Stimulated activated memory B cell treated with anti-CD40 and anti-IgM and Interleukin-4, amounts not matched to agents 10 μg/mL and 1 μg/mL and 100 μg/mL, for 72 hours (primary cell): ENCODE measurements at regions not wholly inside any gene's neighbourhood (a gene's known extent, or its start where the extent isn't known, plus 50 kb on each side); places are given as distances from the start of the nearest gene placed in this dataset.
"Not testable (repeated sequence)": the region's sequence is repeated elsewhere in the genome, so short reads cannot be mapped to it uniquely, and the experiment has no call there.

Experiments used
- ATAC-seq: fragments of 150-1000 bp; cut with Tn5 transposase; 2 replicates; pipeline ENCODE4 v1.10.0; 2021
- H3K27ac Mint-ChIP-seq: one replicate; pipeline ENCODE4 v1.8.0; 2022; ENCODE audit warnings: mild to moderate bottlenecking, mixed read lengths
- H3K27me3 Mint-ChIP-seq: one replicate; pipeline ENCODE4 v1.8.0; 2022; ENCODE audit warnings: mixed read lengths
- H3K36me3 Mint-ChIP-seq: one replicate; pipeline ENCODE4 v1.8.0; 2022; ENCODE audit warnings: mixed read lengths
- H3K4me1 Mint-ChIP-seq: one replicate; pipeline ENCODE4 v1.8.0; 2022; ENCODE audit warnings: mixed read lengths
- H3K4me3 Mint-ChIP-seq: one replicate; pipeline ENCODE4 v1.8.0; 2022; ENCODE audit warnings: mild to moderate bottlenecking, moderate library complexity, mixed read lengths
- H3K9me3 Mint-ChIP-seq: one replicate; pipeline ENCODE4 v1.8.0; 2022; ENCODE audit warnings: mixed read lengths

DNA sequence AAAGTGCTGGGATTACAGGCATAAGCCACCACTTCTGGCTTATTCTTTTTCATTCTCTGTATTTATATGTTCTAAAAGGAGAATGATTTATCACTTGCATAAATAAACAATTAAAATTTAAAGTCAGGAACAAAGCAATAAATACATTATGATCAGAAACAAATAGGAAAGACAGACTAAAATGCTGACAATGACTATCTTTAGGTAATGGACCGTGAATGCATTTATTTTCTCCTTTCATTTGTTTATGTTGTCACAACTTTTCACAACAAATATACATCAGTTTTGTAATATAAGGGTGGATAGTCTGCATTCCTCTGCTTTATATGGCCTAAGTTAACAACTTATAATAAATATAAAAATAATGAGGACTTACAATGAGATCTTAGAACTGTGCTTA, 199.2 kb upstream of the EPHA4 start:
- Mint-ChIP-seq H3K36me3 (no peaks in the 10 kb centered on the region), H3K4me1 (no peaks in the 10 kb centered on the region), H3K27ac (no peak overlapping the region), H3K27me3 (no peaks in the 10 kb centered on the region), H3K4me3 (no peak overlapping the region), H3K9me3 (peaks cover 3% of the 10 kb centered on the region)
- no peak for ATAC-seq

DNA sequence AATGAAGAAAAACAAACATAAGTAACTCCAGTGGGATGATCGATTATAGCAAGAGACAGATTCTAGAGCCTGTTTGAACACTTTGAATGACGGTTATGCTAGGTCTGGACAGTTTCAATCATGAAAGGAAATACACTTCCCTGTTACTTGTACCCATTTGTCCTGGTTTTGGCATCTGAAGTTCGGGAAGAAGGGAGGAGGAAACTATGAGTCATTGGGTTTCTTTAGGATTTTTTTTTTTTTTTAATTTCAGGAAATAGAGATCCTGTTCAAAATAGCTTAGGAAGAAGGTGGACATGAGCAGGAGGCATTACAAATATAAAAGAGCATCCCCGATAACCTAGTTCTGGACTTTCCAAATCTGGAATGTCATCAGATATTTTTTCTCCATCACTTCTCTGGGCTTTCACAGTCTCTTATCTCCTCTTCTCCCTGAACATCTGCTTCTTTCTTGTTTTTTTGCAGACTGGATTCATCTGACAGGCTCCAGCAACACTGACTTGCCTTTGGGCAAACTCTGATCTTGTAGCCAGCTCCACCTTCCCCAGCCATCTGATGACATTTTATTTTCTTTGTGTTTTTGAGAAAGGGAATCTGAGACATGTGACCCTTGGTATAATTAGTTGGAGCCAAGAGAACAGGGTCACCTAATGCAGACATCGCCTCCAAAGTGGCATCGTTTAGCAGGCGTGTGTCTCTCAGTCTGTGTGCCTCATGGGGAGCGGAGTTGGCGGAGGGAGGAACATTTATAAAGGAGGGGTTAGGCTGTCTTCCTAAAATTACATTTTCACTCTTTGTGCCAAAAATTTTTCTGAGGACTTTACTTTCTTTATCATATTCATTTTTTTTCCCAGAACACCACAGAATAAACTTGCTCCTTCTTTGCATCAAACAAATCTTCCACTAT, 195.3 kb upstream of the EPHA4 start:
- H3K27me3 Mint-ChIP-seq: no peaks in the 10 kb centered on the region
- no peak overlapping the region for H3K27ac Mint-ChIP-seq
- no peak overlapping the region for H3K4me3 Mint-ChIP-seq
- H3K36me3 Mint-ChIP-seq: no peaks in the 10 kb centered on the region
- no peaks in the 10 kb centered on the region for H3K4me1 Mint-ChIP-seq
- no peak for ATAC-seq
- H3K9me3 Mint-ChIP-seq: peaks cover under 1% of the 10 kb centered on the region

DNA sequence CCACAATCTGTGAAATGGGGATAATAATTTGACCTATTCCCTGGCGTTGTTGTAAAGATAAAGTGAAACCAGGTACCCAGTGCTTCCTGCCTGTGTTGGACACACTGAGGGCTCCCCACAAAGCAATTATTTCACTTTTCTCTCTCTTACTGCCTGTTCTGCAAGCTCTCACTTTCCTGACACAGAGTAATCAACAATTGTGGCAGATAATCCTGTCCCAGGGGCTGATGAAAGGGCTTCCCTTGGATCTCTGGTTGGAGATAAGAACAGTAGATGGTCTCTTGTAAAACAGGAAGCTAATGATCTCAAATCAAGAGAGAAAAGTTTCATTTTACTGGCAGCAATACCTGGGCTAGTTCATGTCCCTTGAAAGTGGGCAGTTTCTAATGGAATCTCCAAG, 190.4 kb upstream of the EPHA4 start:
- no peak overlapping the region for H3K27ac Mint-ChIP-seq
- H3K4me1 Mint-ChIP-seq: no peaks in the 10 kb centered on the region
- H3K27me3 Mint-ChIP-seq: no peaks in the 10 kb centered on the region
- no peaks in the 10 kb centered on the region for H3K36me3 Mint-ChIP-seq
- no peak overlapping the region for H3K4me3 Mint-ChIP-seq
- no peak for ATAC-seq
- H3K9me3 Mint-ChIP-seq: peaks cover 7% of the 10 kb centered on the region

DNA sequence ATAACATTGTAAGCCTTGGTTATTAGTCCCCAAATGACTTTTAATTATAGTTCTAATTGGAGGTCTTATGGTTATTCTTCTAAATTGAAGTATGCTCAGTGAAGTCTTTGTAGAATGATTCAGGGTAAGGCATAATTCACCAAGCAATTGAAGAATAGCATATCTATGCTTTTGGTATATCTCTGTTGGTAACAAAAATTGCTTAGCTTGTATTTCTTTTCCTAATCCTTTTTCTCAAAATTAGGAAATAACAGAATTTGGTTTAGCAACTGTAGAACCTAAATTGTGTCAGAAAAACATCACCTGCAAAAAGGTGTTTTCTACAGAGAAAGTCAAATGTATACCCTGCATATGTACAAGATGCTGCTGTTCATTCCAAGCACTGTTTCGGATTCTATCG, 189.2 kb upstream of the EPHA4 start:
- Mint-ChIP-seq H3K9me3 (peaks cover 7% of the 10 kb centered on the region), H3K36me3 (no peaks in the 10 kb centered on the region), H3K4me1 (no peaks in the 10 kb centered on the region), H3K27me3 (no peaks in the 10 kb centered on the region), H3K27ac (no peak overlapping the region), H3K4me3 (no peak overlapping the region)
- no peak for ATAC-seq

DNA sequence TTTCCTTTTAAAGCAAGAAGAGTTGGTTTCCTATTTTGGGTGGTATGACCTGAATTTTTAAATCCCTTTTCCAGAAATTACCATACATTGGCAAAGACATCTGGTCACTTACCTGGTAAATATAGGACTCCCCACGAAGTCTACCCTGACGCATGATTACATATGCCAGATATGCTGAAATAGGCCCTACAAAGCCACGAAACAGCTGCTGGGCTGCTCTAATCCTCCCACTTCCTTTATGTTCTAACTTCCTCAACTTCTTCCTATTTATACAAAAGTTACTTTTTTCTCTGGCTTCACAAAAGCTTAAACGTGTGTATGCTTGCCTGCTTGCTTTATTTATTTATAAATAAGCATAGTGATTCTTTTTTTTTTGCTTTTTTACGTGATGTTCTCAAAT, 186.0 kb upstream of the EPHA4 start:
- Mint-ChIP-seq H3K27ac (no peak overlapping the region), H3K9me3 (peaks cover 7% of the 10 kb centered on the region), H3K4me1 (no peaks in the 10 kb centered on the region), H3K27me3 (no peaks in the 10 kb centered on the region), H3K4me3 (no peak overlapping the region), H3K36me3 (no peaks in the 10 kb centered on the region)
- ATAC-seq: no peak

DNA sequence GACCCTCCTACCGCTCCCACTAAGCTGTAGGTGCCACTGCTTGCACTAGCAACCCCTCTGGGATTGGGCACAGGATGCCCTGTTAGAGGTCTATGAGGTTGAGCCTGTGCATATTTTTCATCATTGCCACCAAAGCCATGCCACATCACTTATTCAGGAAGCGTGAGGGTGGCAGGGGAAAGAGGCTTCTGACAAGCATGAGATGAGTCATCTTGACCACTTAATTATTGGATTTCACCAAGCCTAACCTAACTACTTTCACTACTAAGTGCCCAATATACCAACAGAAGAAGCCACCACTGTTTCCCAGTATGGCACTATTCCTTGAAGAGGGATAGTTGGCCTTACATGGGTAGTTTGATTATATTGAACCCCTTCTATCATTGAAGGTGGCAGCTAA, 181.3 kb upstream of the EPHA4 start:
- H3K9me3 Mint-ChIP-seq: peaks cover under 1% of the 10 kb centered on the region
- no peak for ATAC-seq
- no peaks in the 10 kb centered on the region for H3K27me3 Mint-ChIP-seq
- H3K27ac Mint-ChIP-seq: no peak overlapping the region
- H3K4me1 Mint-ChIP-seq: no peaks in the 10 kb centered on the region
- no peak overlapping the region for H3K4me3 Mint-ChIP-seq
- no peaks in the 10 kb centered on the region for H3K36me3 Mint-ChIP-seq

DNA sequence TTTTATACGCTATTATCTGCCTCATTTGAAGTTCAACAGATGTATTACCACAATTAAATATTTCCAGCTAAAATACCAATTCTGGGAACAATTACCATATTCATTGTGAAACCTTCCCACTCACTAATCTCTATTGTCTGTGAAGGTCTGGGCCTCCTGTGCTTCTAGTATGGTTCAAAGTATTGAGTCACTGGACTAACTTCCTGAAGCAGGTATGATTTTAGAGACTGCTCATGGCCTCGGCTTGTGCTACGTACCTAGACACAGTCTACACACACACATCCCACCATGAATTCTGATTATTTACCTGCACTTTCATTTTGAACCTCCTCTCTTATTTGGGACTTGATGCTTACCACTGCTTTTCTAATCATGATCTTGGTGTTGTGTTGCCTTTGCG, 180.7 kb upstream of the EPHA4 start:
- no peak for ATAC-seq
- Mint-ChIP-seq H3K27me3 (no peaks in the 10 kb centered on the region), H3K9me3 (no peaks in the 10 kb centered on the region), H3K36me3 (no peaks in the 10 kb centered on the region), H3K4me3 (no peak overlapping the region), H3K4me1 (no peaks in the 10 kb centered on the region), H3K27ac (no peak overlapping the region)

DNA sequence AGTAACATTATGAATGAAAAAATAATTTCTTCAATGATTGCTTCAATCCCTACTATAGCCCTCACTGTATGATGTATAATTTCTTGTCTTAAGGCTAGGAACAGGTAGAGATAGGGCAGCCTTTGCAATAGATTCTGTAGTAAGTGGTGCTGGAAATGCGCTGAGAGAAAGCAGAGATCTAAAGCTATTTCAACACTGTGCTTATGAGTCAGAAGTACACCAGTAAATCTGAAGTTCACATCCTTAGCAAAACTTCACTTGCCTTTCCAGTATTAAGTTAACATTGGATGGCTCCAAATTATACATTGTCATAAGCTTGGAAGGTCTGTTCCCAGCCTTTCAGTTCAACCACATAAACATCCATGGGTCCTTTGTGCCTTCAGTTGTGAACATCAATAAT, 178.2 kb upstream of the EPHA4 start:
- no peaks in the 10 kb centered on the region for H3K27me3 Mint-ChIP-seq
- no peaks in the 10 kb centered on the region for H3K4me1 Mint-ChIP-seq
- H3K9me3 Mint-ChIP-seq: peaks cover 3% of the 10 kb centered on the region
- no peak for ATAC-seq
- H3K27ac Mint-ChIP-seq: no peak overlapping the region
- no peak overlapping the region for H3K4me3 Mint-ChIP-seq
- H3K36me3 Mint-ChIP-seq: no peaks in the 10 kb centered on the region

DNA sequence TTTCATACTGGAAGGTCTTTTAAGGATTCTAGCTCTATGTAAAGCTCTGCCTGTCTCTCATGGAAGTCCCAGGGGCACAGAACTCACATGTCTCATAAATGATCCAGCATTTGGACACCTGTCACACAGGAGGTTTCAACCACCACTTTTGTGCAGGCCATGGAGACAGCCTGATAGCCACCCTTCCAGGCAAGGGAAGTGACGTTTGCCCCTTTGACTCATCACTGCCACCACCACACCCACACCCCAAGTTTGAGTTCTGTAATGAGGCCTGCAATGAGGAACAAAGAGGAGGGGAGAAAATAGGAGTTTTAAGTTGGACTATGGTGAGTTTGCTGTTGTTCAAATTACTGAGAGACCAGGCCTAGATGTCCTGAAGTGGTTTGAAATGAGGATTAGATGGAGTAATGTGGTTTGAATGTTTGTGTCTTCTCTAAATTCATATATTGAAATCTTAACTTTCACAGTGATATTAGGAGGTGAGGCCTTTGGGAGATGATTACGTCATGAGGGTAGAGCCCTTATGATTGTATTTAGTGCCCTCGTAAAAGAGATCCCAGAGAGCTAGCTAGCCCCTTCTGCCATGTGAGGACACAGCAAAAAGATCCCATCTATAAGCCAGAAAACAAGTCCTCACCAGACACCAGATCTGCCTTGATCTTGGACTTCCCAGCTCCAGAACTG, 175.3 kb upstream of the EPHA4 start:
- H3K4me1 Mint-ChIP-seq: no peaks in the 10 kb centered on the region

DNA sequence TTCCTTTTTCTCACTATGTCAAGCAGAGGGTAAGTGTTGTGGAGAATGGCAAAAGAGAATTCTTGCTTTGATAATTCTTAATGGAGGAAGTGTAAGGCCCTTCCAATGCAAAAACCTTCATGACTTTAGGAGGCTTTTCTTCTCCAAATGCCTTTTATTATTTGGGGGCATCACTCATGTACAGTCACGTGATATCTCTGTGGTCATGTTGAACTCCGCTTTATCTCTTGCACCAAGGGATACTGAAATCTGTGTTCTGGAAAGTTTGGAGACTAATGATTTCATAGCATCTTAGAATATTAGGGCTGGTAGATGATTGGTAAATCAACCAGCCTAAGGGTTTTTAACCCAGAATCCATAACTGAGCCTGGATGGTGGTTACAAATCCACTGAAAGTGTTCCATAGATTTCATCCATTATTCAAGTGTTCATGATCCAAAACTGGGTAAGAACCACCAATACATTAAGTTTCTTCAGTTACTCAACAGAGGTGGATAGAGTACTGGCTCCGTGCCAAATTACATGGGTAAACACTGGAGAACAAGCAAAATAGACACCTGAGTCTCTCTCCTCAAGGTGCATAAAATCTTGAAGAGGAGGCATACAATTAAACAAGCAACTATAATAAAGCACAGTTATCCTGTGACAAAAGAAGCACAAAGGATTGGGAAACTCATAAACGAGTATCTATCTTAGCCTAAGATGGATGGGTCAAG, 169.6 kb upstream of the EPHA4 start:
- Mint-ChIP-seq H3K27ac (no peak overlapping the region), H3K36me3 (no peaks in the 10 kb centered on the region), H3K4me1 (no peaks in the 10 kb centered on the region), H3K9me3 (peaks cover 3% of the 10 kb centered on the region), H3K27me3 (no peaks in the 10 kb centered on the region), H3K4me3 (no peak overlapping the region)
- ATAC-seq: no peak

More for the DNA sequence above, 175.3 kb upstream of the EPHA4 start:
- H3K4me3 Mint-ChIP-seq: no peak overlapping the region
- ATAC-seq: no peak
- H3K27ac Mint-ChIP-seq: no peak overlapping the region
- H3K27me3 Mint-ChIP-seq: no peaks in the 10 kb centered on the region
- peaks cover 7% of the 10 kb centered on the region for H3K9me3 Mint-ChIP-seq
- H3K36me3 Mint-ChIP-seq: no peaks in the 10 kb centered on the region

DNA sequence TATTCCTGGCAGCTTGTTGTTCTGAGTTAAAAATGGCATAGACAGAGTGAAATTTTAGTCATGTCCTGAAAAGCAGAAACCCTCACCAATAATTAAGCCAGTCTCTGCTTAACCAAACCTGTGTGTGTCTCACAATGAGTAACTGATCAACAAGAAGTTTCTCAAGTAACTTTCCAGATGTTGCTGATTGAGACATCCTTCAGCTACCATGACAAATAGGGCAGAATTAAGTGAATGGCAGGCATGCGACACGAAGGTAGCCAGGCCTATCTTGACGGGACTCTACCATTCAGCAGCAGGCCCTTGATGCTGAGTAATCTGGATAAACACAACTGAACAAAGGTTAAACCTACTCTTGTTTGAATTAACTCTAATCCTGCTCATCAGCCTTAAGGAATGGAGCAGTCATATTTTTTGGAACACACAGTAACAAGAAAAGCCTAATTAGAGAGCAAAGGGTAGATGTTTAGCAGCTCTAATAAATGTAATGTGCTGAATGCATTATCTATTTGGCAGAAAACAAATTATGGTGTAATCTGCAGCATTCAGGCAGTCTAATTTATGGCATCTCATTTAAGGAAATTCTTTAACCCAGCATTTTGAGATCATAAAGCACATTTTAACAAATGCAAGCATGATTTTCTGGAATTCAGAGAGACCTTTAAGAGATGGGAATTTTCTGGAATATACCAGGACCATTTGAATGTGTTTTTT, 159.5 kb upstream of the EPHA4 start:
- no peak overlapping the region for H3K4me3 Mint-ChIP-seq
- H3K27ac Mint-ChIP-seq: no peak overlapping the region
- no peaks in the 10 kb centered on the region for H3K27me3 Mint-ChIP-seq
- no peaks in the 10 kb centered on the region for H3K36me3 Mint-ChIP-seq
- H3K9me3 Mint-ChIP-seq: peaks cover 5% of the 10 kb centered on the region
- H3K4me1 Mint-ChIP-seq: no peaks in the 10 kb centered on the region
- no peak for ATAC-seq

DNA sequence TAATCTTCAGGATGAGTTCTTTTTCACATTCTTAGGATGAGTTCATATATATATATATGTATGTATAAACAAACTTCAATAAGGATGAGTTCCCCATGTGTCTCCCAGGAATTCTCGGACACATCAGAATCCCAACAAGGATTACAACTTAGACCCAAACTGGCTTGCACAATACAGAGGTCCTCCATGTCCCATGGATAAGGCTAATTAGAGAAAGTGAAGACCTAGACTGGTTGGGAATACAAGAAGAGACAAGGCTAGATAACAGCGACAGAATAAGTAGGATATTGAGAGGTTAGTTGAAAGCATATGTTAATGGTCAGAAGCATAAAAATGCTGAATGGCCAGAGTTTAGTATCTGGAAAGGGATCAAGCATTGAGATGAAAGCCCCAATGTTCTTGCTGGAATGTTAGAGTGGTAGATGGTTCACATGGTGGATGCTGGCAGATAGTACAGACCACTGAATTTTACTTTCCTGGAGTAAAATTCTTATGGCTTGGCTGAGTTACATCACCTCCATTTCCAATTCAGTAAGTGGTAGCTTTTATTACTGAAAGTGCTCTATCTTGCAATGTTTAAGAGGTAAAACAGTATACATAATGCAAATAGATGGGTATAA, 154.9 kb upstream of the EPHA4 start:
- H3K27me3 Mint-ChIP-seq: peaks cover 7% of the 10 kb centered on the region
- H3K4me3 Mint-ChIP-seq: no peak overlapping the region
- H3K27ac Mint-ChIP-seq: no peak overlapping the region
- no peaks in the 10 kb centered on the region for H3K36me3 Mint-ChIP-seq
- no peaks in the 10 kb centered on the region for H3K4me1 Mint-ChIP-seq
- H3K9me3 Mint-ChIP-seq: peaks cover 17% of the 10 kb centered on the region
- no peak for ATAC-seq

DNA sequence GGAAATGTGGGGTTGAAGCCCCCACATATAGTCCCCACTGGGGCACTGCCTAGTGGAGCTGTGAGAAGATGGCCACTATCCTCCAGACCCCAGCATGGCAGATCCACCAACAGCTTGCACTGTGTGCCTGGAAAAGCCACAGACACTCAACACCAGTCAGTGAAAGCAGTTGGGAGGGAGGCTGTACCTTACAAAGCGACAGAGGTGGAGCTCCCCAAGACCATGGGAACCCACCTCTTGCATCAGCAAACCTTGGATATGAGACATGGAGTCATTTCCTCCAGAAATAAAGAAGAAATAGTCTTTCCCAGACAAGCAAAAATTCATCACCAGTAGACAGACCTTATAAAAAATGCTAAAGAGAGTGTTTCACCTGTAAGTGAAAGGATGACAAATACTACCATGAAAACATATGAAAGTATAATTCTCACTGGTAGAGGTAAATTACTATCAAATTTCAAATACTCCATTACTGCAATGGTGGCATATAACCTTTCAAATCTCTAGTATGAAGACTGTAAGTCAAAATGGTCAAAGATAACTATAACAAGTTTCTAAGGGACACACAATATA, 152.6 kb upstream of the EPHA4 start:
- no peak for ATAC-seq
- Mint-ChIP-seq H3K27ac (no peak overlapping the region), H3K9me3 (peaks cover 19% of the 10 kb centered on the region), H3K4me1 (no peaks in the 10 kb centered on the region), H3K36me3 (no peaks in the 10 kb centered on the region), H3K4me3 (no peak overlapping the region), H3K27me3 (peaks cover 7% of the 10 kb centered on the region)

DNA sequence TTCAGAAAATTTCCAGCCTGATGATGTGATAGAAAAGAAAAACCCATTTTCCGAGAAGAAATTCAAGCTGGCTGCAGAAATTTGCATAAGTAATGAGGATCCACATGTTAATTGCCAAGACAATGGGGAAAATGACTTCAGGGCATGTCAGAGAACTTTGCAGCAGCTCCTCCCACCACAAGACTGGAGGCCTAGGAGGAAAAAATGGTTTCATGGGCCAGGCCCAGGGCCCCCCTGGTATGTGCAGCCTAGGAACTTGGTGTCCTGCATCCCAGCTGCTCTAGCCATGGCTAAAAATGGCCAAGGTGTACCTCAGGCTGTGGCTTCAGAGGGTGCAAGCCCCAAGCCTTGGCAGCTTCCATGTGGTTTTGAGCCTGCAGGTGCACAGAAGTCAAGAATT, 152.0 kb upstream of the EPHA4 start:
- H3K36me3 Mint-ChIP-seq, H3K4me1 Mint-ChIP-seq, H3K27me3 Mint-ChIP-seq, H3K4me3 Mint-ChIP-seq, ATAC-seq, H3K27ac Mint-ChIP-seq: not testable (repeated sequence)
- peaks cover 19% of the 10 kb centered on the region for H3K9me3 Mint-ChIP-seq
